BE2C (cell line): ENCODE measurements at regions not wholly inside any gene's neighbourhood (a gene's known extent, or its start where the extent isn't known, plus 50 kb on each side); places are given as distances from the start of the nearest gene placed in this dataset.

Source experiments
- DNase-seq: peaks from one replicate; pipeline ENCODE4 v3.0.0-alpha.2; 2020
- H3K27me3 ChIP-seq: fragments of 250-450 bp; sonication (Bioruptor Pico); 2 replicates; pipeline ENCODE4 v1.5.1; 2020; ENCODE audit warnings: mild to moderate bottlenecking
- H3K36me3 ChIP-seq: fragments of 250-450 bp; sonication (Bioruptor Pico); 2 replicates; pipeline ENCODE4 v1.5.1; 2020; ENCODE audit warnings: mild to moderate bottlenecking
- H3K4me1 ChIP-seq: fragments of 250-450 bp; sonication (Bioruptor Pico); 2 replicates; pipeline ENCODE4 v1.5.1; 2020
- H3K4me3 ChIP-seq: 2 replicates; pipeline ENCODE4 v1.5.1; 2011; ENCODE audit warnings: low read depth, low read length
- H3K9me3 ChIP-seq: fragments of 250-450 bp; sonication (Bioruptor Pico); 2 replicates; pipeline ENCODE4 v1.5.1; 2020
- TF ChIP-seq, protein P1 (sequence below): IDR thresholded peaks from 2 replicates; pipeline ENCODE4 v1.5.1; 2012; ENCODE audit warnings: mild to moderate bottlenecking, low read depth, low read length

GRCh38 chr4:22181736-22182135, 233.2 kb upstream of the KCNIP4 start:
- no peak overlapping the region for H3K4me3 ChIP-seq
- no peak for DNase-seq
- TF ChIP-seq, protein P1, sequence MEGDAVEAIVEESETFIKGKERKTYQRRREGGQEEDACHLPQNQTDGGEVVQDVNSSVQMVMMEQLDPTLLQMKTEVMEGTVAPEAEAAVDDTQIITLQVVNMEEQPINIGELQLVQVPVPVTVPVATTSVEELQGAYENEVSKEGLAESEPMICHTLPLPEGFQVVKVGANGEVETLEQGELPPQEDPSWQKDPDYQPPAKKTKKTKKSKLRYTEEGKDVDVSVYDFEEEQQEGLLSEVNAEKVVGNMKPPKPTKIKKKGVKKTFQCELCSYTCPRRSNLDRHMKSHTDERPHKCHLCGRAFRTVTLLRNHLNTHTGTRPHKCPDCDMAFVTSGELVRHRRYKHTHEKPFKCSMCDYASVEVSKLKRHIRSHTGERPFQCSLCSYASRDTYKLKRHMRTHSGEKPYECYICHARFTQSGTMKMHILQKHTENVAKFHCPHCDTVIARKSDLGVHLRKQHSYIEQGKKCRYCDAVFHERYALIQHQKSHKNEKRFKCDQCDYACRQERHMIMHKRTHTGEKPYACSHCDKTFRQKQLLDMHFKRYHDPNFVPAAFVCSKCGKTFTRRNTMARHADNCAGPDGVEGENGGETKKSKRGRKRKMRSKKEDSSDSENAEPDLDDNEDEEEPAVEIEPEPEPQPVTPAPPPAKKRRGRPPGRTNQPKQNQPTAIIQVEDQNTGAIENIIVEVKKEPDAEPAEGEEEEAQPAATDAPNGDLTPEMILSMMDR: no peak
- H3K9me3 ChIP-seq: no peaks in the 10 kb centered on the region
- no peaks in the 10 kb centered on the region for H3K36me3 ChIP-seq
- no peaks in the 10 kb centered on the region for H3K4me1 ChIP-seq
- H3K27me3 ChIP-seq: no peaks in the 10 kb centered on the region; the same call in 1 of the 2 replicates

DNA sequence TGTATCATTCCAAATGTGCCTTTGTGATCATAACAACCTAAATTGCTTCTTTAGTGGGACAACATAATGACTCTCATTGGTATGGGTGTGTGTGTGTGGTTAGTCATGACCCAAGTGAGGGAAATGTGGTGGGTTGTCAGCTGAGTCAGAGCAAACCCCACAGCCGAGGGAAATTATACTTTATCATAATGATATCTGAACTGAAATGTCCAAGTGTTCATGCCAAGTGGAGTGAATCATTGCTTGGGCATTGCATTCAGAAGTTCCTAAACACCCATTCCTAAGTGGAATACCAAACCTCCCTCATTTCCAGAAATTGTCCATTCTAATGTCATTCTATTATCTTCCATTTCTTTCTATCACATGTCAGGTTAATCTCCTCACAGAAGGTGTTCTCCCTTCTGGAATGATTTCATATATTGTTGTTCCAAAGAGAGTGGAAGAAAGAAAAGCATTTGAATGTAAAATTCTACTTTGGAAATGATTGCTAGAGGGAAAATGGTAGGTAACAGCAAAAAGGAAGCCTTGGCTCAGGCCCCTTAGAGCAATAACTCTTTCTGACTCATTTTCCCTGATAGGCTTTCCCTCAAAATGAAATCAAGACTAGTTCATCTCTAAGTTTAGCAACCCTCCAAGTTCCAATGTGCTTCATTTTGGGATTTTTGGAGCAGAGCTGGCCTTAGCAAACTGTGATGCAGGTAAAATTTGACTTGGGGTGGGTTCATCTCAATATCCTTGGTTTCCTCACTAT, 230.7 kb upstream of the KCNIP4 start:
- H3K27me3 ChIP-seq: no peaks in the 10 kb centered on the region
- H3K36me3 ChIP-seq: no peaks in the 10 kb centered on the region
- DNase-seq: no peak
- no peaks in the 10 kb centered on the region for H3K9me3 ChIP-seq
- TF ChIP-seq, protein P1: no peak
- no peaks in the 10 kb centered on the region for H3K4me1 ChIP-seq
- no peak overlapping the region for H3K4me3 ChIP-seq

DNA sequence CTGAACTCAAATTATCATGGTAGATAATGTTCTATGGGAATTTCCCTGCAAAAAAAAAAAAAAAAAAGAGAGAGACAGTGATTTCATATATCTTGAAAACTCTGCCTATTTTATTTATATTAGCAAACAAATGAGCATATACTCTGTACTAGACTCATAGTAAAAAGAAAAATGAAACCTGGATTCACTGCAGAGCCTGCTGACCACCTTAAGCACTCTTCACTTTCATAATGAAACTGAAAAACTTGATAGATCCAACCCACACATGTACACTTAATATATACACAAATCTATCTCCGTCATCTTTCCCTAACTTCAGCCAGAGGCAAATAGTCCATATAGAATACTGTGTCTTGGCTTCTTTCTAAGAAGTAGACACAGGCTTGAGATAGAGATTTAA, 226.1 kb upstream of the KCNIP4 start:
- H3K27me3 ChIP-seq: no peaks in the 10 kb centered on the region
- no peaks in the 10 kb centered on the region for H3K4me1 ChIP-seq
- no peaks in the 10 kb centered on the region for H3K9me3 ChIP-seq
- no peak for DNase-seq
- H3K36me3 ChIP-seq: no peaks in the 10 kb centered on the region
- no peak overlapping the region for H3K4me3 ChIP-seq
- TF ChIP-seq, protein P1: no peak

- Histone ChIP-seq H3K36me3 (no peaks in the 10 kb centered on the region), H3K27me3 (no peaks in the 10 kb centered on the region), H3K4me1 (no peaks in the 10 kb centered on the region), H3K9me3 (no peaks in the 10 kb centered on the region), H3K4me3 (no peak overlapping the region)
- DNase-seq: no peak
- TF ChIP-seq, protein P1: no peak
Measured at GRCh38 chr4:22170353-22170752, 221.8 kb upstream of the KCNIP4 start.

DNA sequence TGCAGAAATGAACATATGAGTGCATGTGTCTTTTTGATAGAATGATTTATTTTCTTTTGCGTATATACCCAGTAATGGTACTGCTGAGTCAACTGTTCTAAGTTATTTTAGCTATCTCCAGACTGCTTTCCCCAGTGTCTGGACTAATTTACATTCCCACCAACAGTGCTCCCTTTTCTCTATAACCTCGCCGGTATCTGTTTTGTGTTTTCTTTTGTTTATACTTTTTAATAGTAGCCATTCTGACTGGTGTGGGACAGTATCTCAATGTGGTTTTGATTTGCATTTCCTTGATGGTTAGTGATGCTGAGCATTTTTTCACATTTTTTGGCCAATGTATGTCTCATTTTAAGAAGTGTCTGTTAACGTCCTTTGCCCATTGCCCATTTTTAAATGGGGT, 218.6 kb upstream of the KCNIP4 start:
- Histone ChIP-seq H3K27me3 (no peaks in the 10 kb centered on the region), H3K36me3 (no peaks in the 10 kb centered on the region), H3K9me3 (no peaks in the 10 kb centered on the region), H3K4me1 (no peaks in the 10 kb centered on the region), H3K4me3 (no peak overlapping the region)
- DNase-seq: no peak
- TF ChIP-seq, protein P1: no peak

DNA sequence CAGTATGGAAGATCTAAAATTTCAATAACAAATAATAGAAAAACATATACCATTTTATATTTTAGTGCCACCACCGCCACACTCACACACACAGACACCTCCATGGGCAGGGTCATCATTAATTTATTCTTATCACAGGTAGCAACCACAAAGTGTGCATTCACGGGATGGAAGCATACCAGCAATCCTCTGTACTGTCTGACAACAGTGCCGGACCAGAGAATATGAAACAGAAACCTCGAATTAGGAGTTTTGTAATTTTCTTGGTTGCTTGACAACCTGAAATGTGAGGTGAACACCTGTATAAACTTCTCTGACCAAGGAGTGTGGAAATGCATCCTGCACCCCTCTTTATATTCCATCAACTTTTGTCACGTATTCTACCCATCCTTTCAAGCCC, 213.9 kb upstream of the KCNIP4 start:
- no peak for DNase-seq
- no peaks in the 10 kb centered on the region for H3K4me1 ChIP-seq
- H3K27me3 ChIP-seq: no peaks in the 10 kb centered on the region
- H3K36me3 ChIP-seq: no peaks in the 10 kb centered on the region
- H3K4me3 ChIP-seq: no peak overlapping the region
- TF ChIP-seq, protein P1: no peak
- no peaks in the 10 kb centered on the region for H3K9me3 ChIP-seq
